Upper lobe of left lung (tissue), 6 donors: ENCODE measurements at regions not wholly inside any gene's neighbourhood (a gene's known extent, or its start where the extent isn't known, plus 50 kb on each side); places are given as distances from the start of the nearest gene placed in this dataset.

ENCODE experiments used
- ATAC-seq, 2 donors: fragments of 200-7000 bp; cut with Tn5 transposase; one replicate each; pipeline ENCODE4 v1.9.1; 2022; ENCODE audit warnings: mild to moderate bottlenecking in 2 of 2, moderate library complexity in 2 of 2; ENCODE audit not compliant: low FRiP score in 2 of 2
- DNase-seq, 2 donors: peaks; one replicate each; pipeline ENCODE4 v3.0.0-alpha.2; 2019 to 2020
- H3K27ac ChIP-seq, 4 donors: fragments of 200-600 bp; sonication (generic); one replicate each; pipeline ENCODE4 v1.5.1; 2016 to 2019
- H3K27me3 ChIP-seq, 4 donors: fragments of 200-600 bp; sonication (generic); one replicate each; pipeline ENCODE4 v1.5.1; 2017 to 2019
- H3K36me3 ChIP-seq, 4 donors: fragments of 200-600 bp; sonication (generic); one replicate each; pipeline ENCODE4 v1.5.1; 2016 to 2019
- H3K4me1 ChIP-seq, 4 donors: fragments of 200-600 bp; sonication (generic); one replicate each; pipeline ENCODE4 v1.5.1; 2018 to 2019
- H3K4me3 ChIP-seq, 4 donors: fragments of 200-600 bp; sonication (generic); one replicate each; pipeline ENCODE4 v1.5.1; 2017 to 2019; ENCODE audit warnings: mild to moderate bottlenecking in 2 of 4, moderate library complexity in 1 of 4
- H3K9me3 ChIP-seq, 4 donors: fragments of 200-600 bp; sonication (generic); one replicate each; pipeline ENCODE4 v1.5.1; 2018 to 2019
- EP300 ChIP-seq, 4 donors: sonication (generic); formaldehyde crosslinking; IDR thresholded peaks; one replicate each; pipeline ENCODE4 v1.5.1; 2017; ENCODE audit warnings: antibody characterized with exemption in 4 of 4, control low read depth in 2 of 4
- POLR2A ChIP-seq, 4 donors: fragments of 450-650 bp; IDR thresholded peaks; one replicate each; pipeline ENCODE4 v1.5.1; 2016 to 2017; ENCODE audit warnings: antibody characterized with exemption in 4 of 4, mild to moderate bottlenecking in 2 of 4
- POLR2AphosphoS5 ChIP-seq, 2 donors: sonication (generic); formaldehyde crosslinking; IDR thresholded peaks; one replicate each; pipeline ENCODE4 v1.5.1; 2017; ENCODE audit warnings: antibody characterized with exemption in 2 of 2
- WGBS, 2 donors: methylation state at CpG; one replicate each; pipeline ENCODE4 v1.1.5; 2017 to 2018; 5-methylcytosine and 5-hydroxymethylcytosine counted together
- TF ChIP-seq, protein P1 (sequence below), 6 experiments: fragments of 450-650 bp in 4 of 6; fragments of 200-600 bp in 2 of 6; sonication (generic) in 2 of 6; IDR thresholded peaks; one replicate each; pipeline ENCODE4 v1.5.1; 2016 to 2019; ENCODE audit warnings: antibody characterized with exemption in 6 of 6
- donor health status: DM: no; HTN: no; CAD: no; lungs with moderate emphysema.
- donor health status: DM: no; HTN: yes; CAD: no; lungs with severe emphysema.

DNA sequence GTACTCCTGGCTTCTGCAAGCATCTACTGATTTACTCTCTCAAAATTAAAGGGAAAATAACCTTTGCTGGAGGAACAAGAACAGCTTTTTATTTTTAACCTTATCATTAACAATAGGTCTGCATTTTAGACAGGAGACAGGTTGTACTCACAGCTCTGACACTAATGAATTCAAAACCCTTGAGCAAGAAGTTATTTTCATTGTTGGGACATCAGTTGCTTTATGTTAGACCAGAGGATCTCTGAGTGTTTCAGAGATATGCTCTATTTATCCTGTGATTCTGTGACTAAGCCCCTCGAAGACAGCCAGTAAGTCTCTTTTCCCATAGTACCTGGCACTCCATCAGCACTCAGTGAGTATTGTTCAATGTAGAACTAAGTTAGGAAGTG lies 190.2 kb upstream of the PCSK5 start:
- Histone ChIP-seq H3K9me3 (no peaks in the 10 kb centered on the region), H3K27ac (no peak overlapping the region), H3K36me3 (no peaks in the 10 kb centered on the region), H3K27me3 (no peaks in the 10 kb centered on the region), H3K4me1 (no peaks in the 10 kb centered on the region), H3K4me3 (no peak overlapping the region)
- no peak for TF ChIP-seq POLR2A (IDR thresholded peaks at IDR 0.05)
- no peak for TF ChIP-seq POLR2AphosphoS5 (IDR thresholded peaks at IDR 0.05)
- TF ChIP-seq EP300 (IDR thresholded peaks at IDR 0.05) = no peak
- TF ChIP-seq, protein P1, sequence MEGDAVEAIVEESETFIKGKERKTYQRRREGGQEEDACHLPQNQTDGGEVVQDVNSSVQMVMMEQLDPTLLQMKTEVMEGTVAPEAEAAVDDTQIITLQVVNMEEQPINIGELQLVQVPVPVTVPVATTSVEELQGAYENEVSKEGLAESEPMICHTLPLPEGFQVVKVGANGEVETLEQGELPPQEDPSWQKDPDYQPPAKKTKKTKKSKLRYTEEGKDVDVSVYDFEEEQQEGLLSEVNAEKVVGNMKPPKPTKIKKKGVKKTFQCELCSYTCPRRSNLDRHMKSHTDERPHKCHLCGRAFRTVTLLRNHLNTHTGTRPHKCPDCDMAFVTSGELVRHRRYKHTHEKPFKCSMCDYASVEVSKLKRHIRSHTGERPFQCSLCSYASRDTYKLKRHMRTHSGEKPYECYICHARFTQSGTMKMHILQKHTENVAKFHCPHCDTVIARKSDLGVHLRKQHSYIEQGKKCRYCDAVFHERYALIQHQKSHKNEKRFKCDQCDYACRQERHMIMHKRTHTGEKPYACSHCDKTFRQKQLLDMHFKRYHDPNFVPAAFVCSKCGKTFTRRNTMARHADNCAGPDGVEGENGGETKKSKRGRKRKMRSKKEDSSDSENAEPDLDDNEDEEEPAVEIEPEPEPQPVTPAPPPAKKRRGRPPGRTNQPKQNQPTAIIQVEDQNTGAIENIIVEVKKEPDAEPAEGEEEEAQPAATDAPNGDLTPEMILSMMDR (IDR thresholded peaks at IDR 0.05) = no peak
- ATAC-seq (no peak), DNase-seq (no peak)
- WGBS, 2 donors = 47 to 82% methylated on average over 1 of the region's 1 CpG

DNA sequence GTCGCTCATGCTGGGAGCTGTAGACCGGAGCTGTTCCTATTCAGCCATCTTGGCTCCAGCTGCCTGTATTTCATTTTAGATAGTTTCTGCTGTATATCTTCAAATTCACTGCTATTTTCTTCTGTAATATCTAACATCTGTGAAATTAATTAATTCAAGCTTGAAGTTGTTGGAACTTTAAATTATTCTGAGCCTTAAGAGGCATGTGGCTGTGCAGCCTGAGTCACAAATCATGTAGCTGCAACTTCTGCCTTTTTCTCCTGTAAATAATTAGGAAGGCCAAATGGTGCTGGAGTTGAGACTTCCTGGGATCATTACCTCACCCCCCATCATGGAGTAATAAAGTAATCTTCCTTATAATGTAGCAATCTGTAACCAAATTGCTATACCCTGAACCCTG lies 183.3 kb upstream of the PCSK5 start:
- Histone ChIP-seq H3K27me3 (no peaks in the 10 kb centered on the region), H3K4me3 (no peak overlapping the region), H3K36me3 (no peaks in the 10 kb centered on the region), H3K9me3 (no peaks in the 10 kb centered on the region), H3K27ac (no peak overlapping the region), H3K4me1 (no peaks in the 10 kb centered on the region)
- ATAC-seq (no peak), DNase-seq (no peak)
- TF ChIP-seq, protein P1 (IDR thresholded peaks at IDR 0.05) = no peak
- TF ChIP-seq POLR2A (IDR thresholded peaks at IDR 0.05) (no peak), EP300 (IDR thresholded peaks at IDR 0.05) (no peak), POLR2AphosphoS5 (IDR thresholded peaks at IDR 0.05) (no peak)
- WGBS, 2 donors = 78 to 95% methylated on average over 2 of the region's 2 CpGs

DNA sequence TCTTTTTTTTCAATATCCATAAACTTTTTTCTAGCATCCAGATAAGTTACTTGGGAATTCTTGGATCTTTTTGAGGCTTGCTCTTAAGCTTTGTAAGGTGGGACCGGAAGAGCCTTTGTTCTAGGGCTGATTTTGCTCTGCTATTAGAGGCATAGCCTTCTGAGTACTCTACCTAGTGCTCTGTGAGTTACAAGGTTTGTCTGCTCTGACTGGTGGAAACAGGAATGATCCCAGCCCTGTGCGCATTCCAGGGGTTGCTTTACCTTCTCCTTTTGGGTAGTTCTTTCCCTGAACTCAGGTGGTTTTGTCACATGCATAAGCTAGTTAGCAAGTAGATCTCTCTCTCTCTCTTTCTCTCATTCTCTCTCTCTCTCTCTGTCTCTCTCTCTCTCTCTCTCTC lies 180.8 kb upstream of the PCSK5 start:
- DNase-seq (no peak), ATAC-seq (no peak)
- Histone ChIP-seq H3K4me1 (no peaks in the 10 kb centered on the region), H3K9me3 (no peaks in the 10 kb centered on the region), H3K4me3 (no peak overlapping the region), H3K27me3 (no peaks in the 10 kb centered on the region), H3K36me3 (no peaks in the 10 kb centered on the region), H3K27ac (no peak overlapping the region)
- WGBS, 2 donors = 93 to 94% methylated on average over 2 of the region's 2 CpGs
- TF ChIP-seq POLR2A (IDR thresholded peaks at IDR 0.05) (no peak), POLR2AphosphoS5 (IDR thresholded peaks at IDR 0.05) (no peak), EP300 (IDR thresholded peaks at IDR 0.05) (no peak)
- TF ChIP-seq, protein P1 (IDR thresholded peaks at IDR 0.05) = no peak

DNA sequence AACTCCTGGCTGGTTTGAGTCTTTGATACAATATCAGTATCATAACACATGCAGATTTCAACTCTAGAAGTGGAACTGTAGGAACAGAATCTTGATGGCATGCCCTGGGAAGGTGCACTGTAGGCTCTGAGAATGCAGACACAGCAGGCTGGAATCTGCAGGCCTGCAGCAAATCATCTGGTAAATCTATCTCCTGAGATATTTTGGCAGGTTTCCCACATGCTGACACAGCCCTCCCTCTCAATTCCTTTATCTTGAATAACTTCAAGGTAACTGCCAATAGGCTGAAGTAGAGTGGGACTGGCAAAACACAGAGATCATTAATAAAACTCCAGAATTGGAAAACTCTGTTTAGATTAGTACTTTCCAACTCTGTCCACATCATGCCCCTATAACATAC lies 177.8 kb upstream of the PCSK5 start:
- no peak for TF ChIP-seq EP300 (IDR thresholded peaks at IDR 0.05)
- TF ChIP-seq POLR2A (IDR thresholded peaks at IDR 0.05) = no peak
- TF ChIP-seq, protein P1 (IDR thresholded peaks at IDR 0.05) = no peak
- no peak for TF ChIP-seq POLR2AphosphoS5 (IDR thresholded peaks at IDR 0.05)
- H3K27ac ChIP-seq = no peak overlapping the region
- no peak overlapping the region for H3K4me3 ChIP-seq
- no peaks in the 10 kb centered on the region for H3K4me1 ChIP-seq
- DNase-seq (no peak), ATAC-seq (no peak)
- H3K9me3 ChIP-seq = no peaks in the 10 kb centered on the region
- H3K36me3 ChIP-seq = no peaks in the 10 kb centered on the region
- H3K27me3 ChIP-seq = no peaks in the 10 kb centered on the region

DNA sequence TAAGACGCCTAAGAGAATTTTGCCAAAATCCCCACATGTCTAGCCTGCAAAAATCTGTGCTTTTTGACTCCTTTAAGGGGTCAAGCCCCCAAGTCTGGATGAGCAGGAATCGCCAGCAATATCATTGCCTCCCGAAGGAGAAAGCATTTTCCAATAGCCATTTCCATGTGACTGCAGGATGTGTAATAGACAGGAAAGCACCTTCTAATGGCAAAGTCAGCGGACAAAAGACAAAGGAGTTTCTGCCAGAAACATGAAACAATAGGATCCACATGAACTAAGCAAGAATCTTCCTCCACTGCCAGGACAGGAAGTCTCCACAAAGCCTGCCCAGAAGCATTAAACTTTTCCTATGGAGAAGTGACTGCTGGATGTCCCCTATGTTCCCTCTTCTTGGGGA lies 177.1 kb upstream of the PCSK5 start:
- Histone ChIP-seq H3K36me3 (no peaks in the 10 kb centered on the region), H3K9me3 (no peaks in the 10 kb centered on the region), H3K4me1 (no peaks in the 10 kb centered on the region), H3K27me3 (no peaks in the 10 kb centered on the region), H3K27ac (no peak overlapping the region), H3K4me3 (no peak overlapping the region)
- WGBS, 2 donors = 72 to 78% methylated on average over 4 of the region's 4 CpGs
- TF ChIP-seq, protein P1 (IDR thresholded peaks at IDR 0.05) = no peak
- TF ChIP-seq EP300 (IDR thresholded peaks at IDR 0.05) (no peak), POLR2AphosphoS5 (IDR thresholded peaks at IDR 0.05) (no peak), POLR2A (IDR thresholded peaks at IDR 0.05) (no peak)
- DNase-seq (no peak), ATAC-seq (no peak)
